H1 (cell line): ENCODE measurements at regions not wholly inside any gene's neighbourhood (a gene's known extent, or its start where the extent isn't known, plus 50 kb on each side); places are given as distances from the start of the nearest gene placed in this dataset.

Source experiments
- CTCF ChIA-PET: fragments of 300-600 bp; sonication (Branson Sonifier 250); formaldehyde crosslinking; loops from one replicate; lab custom pipeline; 2021; ENCODE audit not compliant: partially characterized antibody; lab: Charles Lee
- POLR2A ChIA-PET: fragments of 300-600 bp; sonication (Branson Sonifier 250); formaldehyde crosslinking; loops from one replicate; lab custom pipeline; 2021; ENCODE audit warnings: inconsistent platforms; ENCODE audit not compliant: partially characterized antibody; lab: Charles Lee
- DNase-seq, 2 experiments: peaks; one replicate each; pipeline versions ENCODE4 v3.0.0 to v3.0.0-alpha.2; 2010 to 2022; ENCODE audit warnings: low spot score in 2 of 2, low read depth in 1 of 2, mixed read lengths in 1 of 2
- FAIRE-seq: peaks from 2 replicates; lab custom pipeline; 2011; peaks lifted over from hg19 to GRCh38; lab: Jason Lieb, UNC
- H2AFZ ChIP-seq: 2 replicates; pipeline ENCODE4 v1.8.1; 2012; ENCODE audit warnings: low read length, inconsistent platforms
- H2AK5ac ChIP-seq: 2 replicates; pipeline ENCODE4 v1.6.1; 2013; ENCODE audit warnings: low read depth, low read length
- H2BK120ac ChIP-seq: replicated peaks from 2 replicates; pipeline ENCODE3; 2013; ENCODE audit warnings: low read depth, low read length, inconsistent platforms
- H2BK12ac ChIP-seq: 2 replicates; pipeline ENCODE4 v1.6.1; 2013; ENCODE audit warnings: low read depth, low read length
- H2BK15ac ChIP-seq: 2 replicates; pipeline ENCODE4 v1.6.1; 2013; ENCODE audit warnings: low read length
- H2BK20ac ChIP-seq: 2 replicates; pipeline ENCODE4 v1.6.1; 2013; ENCODE audit warnings: low read length
- H2BK5ac ChIP-seq: 2 replicates; pipeline ENCODE4 v1.6.1; 2013; ENCODE audit warnings: low read depth, low read length
- H3K14ac ChIP-seq: 2 replicates; pipeline ENCODE4 v1.6.1; 2013; ENCODE audit warnings: inconsistent platforms; ENCODE audit not compliant: insufficient read length
- H3K18ac ChIP-seq: 2 replicates; pipeline ENCODE4 v1.6.1; 2013; ENCODE audit warnings: low read length; ENCODE audit errors: extremely low read depth
- H3K23ac ChIP-seq: 2 replicates; pipeline ENCODE4 v1.6.1; 2013; ENCODE audit warnings: inconsistent platforms; ENCODE audit not compliant: insufficient read length
- H3K23me2 ChIP-seq: 2 replicates; pipeline ENCODE4 v1.6.1; 2013; ENCODE audit warnings: low read depth, low read length
- H3K27ac ChIP-seq: 2 replicates; pipeline ENCODE4 v1.6.1; 2011; ENCODE audit warnings: low read depth, low read length, inconsistent platforms
- H3K27me3 ChIP-seq, 4 experiments: replicated peaks in 1 of 4; 1 replicate in 1 of 4; 2 replicates in 3 of 4; pipeline versions ENCODE4 v1.6.1 to v1.8.1; 2011 to 2013; ENCODE audit warnings: low read length in 3 of 4, mild to moderate bottlenecking in 3 of 4, inconsistent platforms in 2 of 4, mixed read lengths in 2 of 4, moderate library complexity in 1 of 4; ENCODE audit not compliant: control insufficient read depth in 3 of 4, insufficient read depth in 3 of 4; ENCODE audit errors: extremely low read depth in 1 of 4
- H3K36me3 ChIP-seq, 4 experiments: 2 replicates each; pipeline versions ENCODE4 v1.6.1 to v1.8.1; 2011 to 2013; ENCODE audit warnings: mild to moderate bottlenecking in 4 of 4, low read length in 3 of 4, moderate library complexity in 2 of 4, control low read depth in 1 of 4, inconsistent platforms in 1 of 4; ENCODE audit not compliant: insufficient read depth in 4 of 4, control insufficient read depth in 2 of 4
- H3K4ac ChIP-seq: replicated peaks from 2 replicates; pipeline ENCODE3; 2013; ENCODE audit warnings: low read length, low read depth, mixed read lengths, inconsistent platforms; ENCODE audit not compliant: insufficient read length
- H3K4me1 ChIP-seq, 4 experiments: replicated peaks in 1 of 4; 1 replicate in 1 of 4; 2 replicates in 3 of 4; pipeline versions ENCODE4 v1.6.1 to v1.8.1; 2011 to 2013; ENCODE audit warnings: low read length in 3 of 4, inconsistent platforms in 2 of 4, mixed read lengths in 1 of 4; ENCODE audit not compliant: insufficient read depth in 4 of 4, control insufficient read depth in 3 of 4
- H3K4me2 ChIP-seq, 2 experiments: 2 replicates each; pipeline versions ENCODE4 v1.6.1 to v1.8.1; 2011 to 2013; ENCODE audit warnings: low read depth in 2 of 2, low read length in 2 of 2, control low read depth in 1 of 2, inconsistent platforms in 1 of 2, mild to moderate bottlenecking in 1 of 2; ENCODE audit not compliant: insufficient read depth in 1 of 2
- H3K4me3 ChIP-seq, 4 experiments: fragments of 200-600, 300-600 bp in 1 of 4; sonication (generic), shearing (Covaris generic), sonication (Bioruptor Twin) in 1 of 4; 2 replicates each; pipeline versions ENCODE4 v1.5.1 to v1.8.1; 2011 to 2016; ENCODE audit warnings: low read length in 4 of 4, low read depth in 3 of 4, control low read depth in 2 of 4, inconsistent platforms in 2 of 4, mild to moderate bottlenecking in 2 of 4, mixed read lengths in 1 of 4, moderate library complexity in 1 of 4; ENCODE audit not compliant: insufficient read depth in 2 of 4; ENCODE audit errors: extremely low read depth in 1 of 4
- H3K56ac ChIP-seq: replicated peaks from 2 replicates; pipeline ENCODE3; 2013; ENCODE audit warnings: low read depth, mild to moderate bottlenecking, mixed read lengths, low read length, inconsistent platforms; ENCODE audit not compliant: insufficient read length
- H3K79me1 ChIP-seq: 2 replicates; pipeline ENCODE4 v1.6.1; 2013; ENCODE audit warnings: low read depth, low read length, control low read depth
- H3K79me2 ChIP-seq, 2 experiments: 2 replicates each; pipeline versions ENCODE4 v1.6.1 to v1.8.1; 2012 to 2013; ENCODE audit warnings: low read length in 2 of 2, mild to moderate bottlenecking in 2 of 2, inconsistent platforms in 1 of 2; ENCODE audit not compliant: insufficient read depth in 2 of 2, control insufficient read depth in 1 of 2
- H3K9ac ChIP-seq, 4 experiments: replicated peaks in 1 of 4; 1 replicate in 1 of 4; 2 replicates in 3 of 4; pipeline versions ENCODE4 v1.6.1 to v1.8.1; 2011 to 2013; ENCODE audit warnings: low read depth in 3 of 4, low read length in 3 of 4, control low read depth in 2 of 4, mild to moderate bottlenecking in 2 of 4, moderate library complexity in 2 of 4, inconsistent platforms in 1 of 4; ENCODE audit errors: extremely low read depth in 1 of 4
- H3K9me3 ChIP-seq, 2 experiments: 2 replicates each; pipeline versions ENCODE4 v1.6.1 to v1.8.1; 2012 to 2013; ENCODE audit warnings: mild to moderate bottlenecking in 2 of 2, moderate library complexity in 2 of 2, control low read depth in 1 of 2, inconsistent platforms in 1 of 2, low read depth in 1 of 2, low read length in 1 of 2, mixed read lengths in 1 of 2; ENCODE audit not compliant: insufficient read depth in 2 of 2
- H4K20me1 ChIP-seq, 2 experiments: replicated peaks in 1 of 2; 2 replicates each; pipeline versions ENCODE3 to v1.8.1; 2011 to 2013; ENCODE audit warnings: inconsistent platforms in 2 of 2, low read length in 2 of 2, mild to moderate bottlenecking in 1 of 2; ENCODE audit not compliant: insufficient read depth in 2 of 2, control insufficient read depth in 1 of 2
- H4K5ac ChIP-seq: 2 replicates; pipeline ENCODE4 v1.6.1; 2013; ENCODE audit warnings: low read length, low read depth, mixed read lengths, inconsistent platforms; ENCODE audit not compliant: insufficient read length
- H4K8ac ChIP-seq: 2 replicates; pipeline ENCODE4 v1.8.0; 2013; ENCODE audit warnings: mild to moderate bottlenecking, moderate library complexity, low read length, inconsistent platforms; ENCODE audit not compliant: insufficient read depth; ENCODE audit errors: extremely low read depth
- H4K91ac ChIP-seq: replicated peaks from 2 replicates; pipeline ENCODE3; 2013; ENCODE audit warnings: low read length, mixed read lengths, inconsistent platforms; ENCODE audit not compliant: insufficient read length
- BRCA1 ChIP-seq: IDR thresholded peaks from 2 replicates; pipeline ENCODE4 v1.6.1; 2012; ENCODE audit warnings: low read depth, low read length, improper control_type of control experiment
- KDM5A ChIP-seq: fragments of 200-600 bp; IDR thresholded peaks from 2 replicates; pipeline ENCODE4 v1.7.1; 2012; ENCODE audit warnings: mild to moderate bottlenecking, low read length, inconsistent platforms, mixed read lengths
- POLR2A ChIP-seq, 2 experiments: IDR thresholded peaks; 1 replicate in 1 of 2; 2 replicates in 1 of 2; pipeline ENCODE4 v1.6.1; 2011; ENCODE audit warnings: low read depth in 2 of 2, low read length in 2 of 2, mild to moderate bottlenecking in 2 of 2; ENCODE audit errors: control extremely low read depth in 1 of 2
- SP1 ChIP-seq: IDR thresholded peaks from 2 replicates; pipeline ENCODE4 v1.6.1; 2011; ENCODE audit warnings: low read depth, low read length
- ZNF274 ChIP-seq: IDR thresholded peaks from 2 replicates; pipeline ENCODE4 v1.7.0; 2012; ENCODE audit warnings: low read length, borderline replicate concordance; ENCODE audit errors: extremely low read depth
- WGBS, 2 experiments: shearing (Covaris generic) in 1 of 2; methylation state at CpG; one replicate each; pipeline versions ENCODE4 v1.1.6 to v1.1.7; 2013 to 2015; ENCODE audit warnings: low lambda C conversion rate in 2 of 2, mixed read lengths in 2 of 2, inconsistent platforms in 1 of 2, low coverage in 1 of 2, missing lambda C conversion rate in 1 of 2; ENCODE audit not compliant: insufficient replicate concordance in 2 of 2, insufficient coverage in 1 of 2, insufficient read length in 1 of 2; ENCODE audit errors: extremely low coverage in 1 of 2, missing lambda C conversion rate in 1 of 2; 5-methylcytosine and 5-hydroxymethylcytosine counted together

DNA sequence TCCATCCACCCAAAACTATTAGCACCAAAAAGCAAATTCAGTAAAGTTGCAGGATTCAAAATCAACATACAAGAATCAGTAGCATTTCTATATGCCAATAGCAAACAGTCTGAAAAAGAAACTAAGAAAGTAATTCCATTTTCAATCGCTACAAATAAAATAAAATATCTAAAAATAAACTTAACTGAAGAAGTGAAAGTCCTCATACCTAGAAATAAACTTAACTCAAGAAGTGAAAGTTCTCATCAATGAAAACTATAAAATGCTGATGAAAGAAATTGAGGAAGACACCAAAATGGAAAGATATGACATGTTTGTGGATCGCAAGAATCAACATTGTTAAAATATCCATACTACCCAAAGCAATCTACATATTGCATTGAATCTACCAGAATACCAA lies 103.0 kb upstream of the ARID1B start:
- no peak overlapping the region for H2BK15ac ChIP-seq
- no peak overlapping the region for H4K91ac ChIP-seq
- H4K20me1 ChIP-seq: no peaks in the 10 kb centered on the region
- peaks cover 7 to 9% of the 10 kb centered on the region in 2 experiments; a peak in 3 of 4 replicates for H3K9me3 ChIP-seq
- no peaks in the 10 kb centered on the region for H3K36me3 ChIP-seq
- no peak for TF ChIP-seq POLR2A (IDR thresholded peaks at IDR 0.05; ENCODE audit: control extremely low read depth in 1 of 2, low read depth in 2 of 2, low read length in 2 of 2)
- TF ChIP-seq ZNF274: no peak
- TF ChIP-seq BRCA1: no peak
- no peak for TF ChIP-seq SP1
- TF ChIP-seq KDM5A: no peak
- no peak overlapping the region for H4K8ac ChIP-seq
- ChIA-PET CTCF (no interaction called here), POLR2A (no interaction called here)
- no peak overlapping the region for H2BK5ac ChIP-seq
- WGBS, 2 experiments: 94% methylated on average over 2 of the region's 2 CpGs; no CpG with 5 or more reads in 1 of the 2 experiments
- no peaks in the 10 kb centered on the region for H3K79me2 ChIP-seq
- H3K23ac ChIP-seq: no peak overlapping the region
- no peak overlapping the region for H3K4me3 ChIP-seq
- no peak overlapping the region for H3K18ac ChIP-seq
- H3K56ac ChIP-seq: no peak overlapping the region
- no peak overlapping the region for H3K14ac ChIP-seq
- H3K4me1 ChIP-seq: no peaks in the 10 kb centered on the region
- no peak overlapping the region for H2BK20ac ChIP-seq
- no peak overlapping the region for H2AFZ ChIP-seq
- H3K23me2 ChIP-seq: no peaks in the 10 kb centered on the region
- H3K9ac ChIP-seq: no peak overlapping the region
- FAIRE-seq (no peak), DNase-seq (no peak)
- no peaks in the 10 kb centered on the region for H3K27me3 ChIP-seq
- H4K5ac ChIP-seq: no peak overlapping the region
- no peak overlapping the region for H2BK120ac ChIP-seq
- no peak overlapping the region for H3K4ac ChIP-seq
- no peak overlapping the region for H3K27ac ChIP-seq
- H3K79me1 ChIP-seq: no peaks in the 10 kb centered on the region
- H2AK5ac ChIP-seq: no peak overlapping the region
- no peak overlapping the region for H3K4me2 ChIP-seq
- H2BK12ac ChIP-seq: no peak overlapping the region
